ENCODE measurements at regions not wholly inside any gene's neighbourhood (a gene's known extent, or its start where the extent isn't known, plus 50 kb on each side); places are given as distances from the start of the nearest gene placed in this dataset.

DNA sequence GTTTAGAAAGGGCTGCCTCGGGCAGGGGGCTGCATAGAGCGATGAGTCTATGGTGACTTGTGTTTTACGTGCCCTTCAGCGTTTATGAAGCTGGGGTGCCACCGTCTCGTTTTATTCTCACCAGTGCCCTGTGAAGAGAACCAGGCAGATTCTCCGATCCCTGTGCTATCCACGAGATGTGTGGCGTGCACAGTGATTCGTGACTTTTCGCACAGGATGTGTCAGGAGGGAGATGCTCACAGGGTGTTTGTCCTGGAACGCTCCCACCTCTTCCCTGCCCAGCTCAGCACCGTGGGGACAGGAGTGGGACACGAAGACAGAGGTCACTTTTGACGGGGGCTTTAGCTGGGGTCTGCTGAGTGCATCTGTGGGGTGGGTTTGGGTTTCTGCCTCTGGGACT lies 54.9 kb upstream of the AJAP1 start:
- TF ChIP-seq, protein P1, sequence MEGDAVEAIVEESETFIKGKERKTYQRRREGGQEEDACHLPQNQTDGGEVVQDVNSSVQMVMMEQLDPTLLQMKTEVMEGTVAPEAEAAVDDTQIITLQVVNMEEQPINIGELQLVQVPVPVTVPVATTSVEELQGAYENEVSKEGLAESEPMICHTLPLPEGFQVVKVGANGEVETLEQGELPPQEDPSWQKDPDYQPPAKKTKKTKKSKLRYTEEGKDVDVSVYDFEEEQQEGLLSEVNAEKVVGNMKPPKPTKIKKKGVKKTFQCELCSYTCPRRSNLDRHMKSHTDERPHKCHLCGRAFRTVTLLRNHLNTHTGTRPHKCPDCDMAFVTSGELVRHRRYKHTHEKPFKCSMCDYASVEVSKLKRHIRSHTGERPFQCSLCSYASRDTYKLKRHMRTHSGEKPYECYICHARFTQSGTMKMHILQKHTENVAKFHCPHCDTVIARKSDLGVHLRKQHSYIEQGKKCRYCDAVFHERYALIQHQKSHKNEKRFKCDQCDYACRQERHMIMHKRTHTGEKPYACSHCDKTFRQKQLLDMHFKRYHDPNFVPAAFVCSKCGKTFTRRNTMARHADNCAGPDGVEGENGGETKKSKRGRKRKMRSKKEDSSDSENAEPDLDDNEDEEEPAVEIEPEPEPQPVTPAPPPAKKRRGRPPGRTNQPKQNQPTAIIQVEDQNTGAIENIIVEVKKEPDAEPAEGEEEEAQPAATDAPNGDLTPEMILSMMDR (IDR thresholded peaks at IDR 0.05) = no peak
- TF ChIP-seq POLR2AphosphoS5 (IDR thresholded peaks at IDR 0.05) (no peak), POLR2A (IDR thresholded peaks at IDR 0.05; ENCODE audit: low read depth) (no peak), EP300 (IDR thresholded peaks at IDR 0.05) (no peak)
